Stimulated activated CD4-positive, alpha-beta T cell treated with anti-CD3 and anti-CD28 coated beads, Interleukin-1b, Interleukin-23, amount 100 ng/mL, for 1 hour (primary cell): ENCODE measurements at regions not wholly inside any gene's neighbourhood (a gene's known extent, or its start where the extent isn't known, plus 50 kb on each side); places are given as distances from the start of the nearest gene placed in this dataset.

Source experiments
- DNase-seq, 2 donors: peaks; one replicate each; pipeline ENCODE4 v3.0.0-alpha.2; 2020; ENCODE audit warnings: low read depth in 2 of 2

GRCh38 chrX:69278031-69278687, 112.9 kb upstream of the PJA1 start:
- no peak for DNase-seq

GRCh38 chrX:69277369-69277990, 112.2 kb upstream of the PJA1 start:
- DNase-seq: no peak

DNA sequence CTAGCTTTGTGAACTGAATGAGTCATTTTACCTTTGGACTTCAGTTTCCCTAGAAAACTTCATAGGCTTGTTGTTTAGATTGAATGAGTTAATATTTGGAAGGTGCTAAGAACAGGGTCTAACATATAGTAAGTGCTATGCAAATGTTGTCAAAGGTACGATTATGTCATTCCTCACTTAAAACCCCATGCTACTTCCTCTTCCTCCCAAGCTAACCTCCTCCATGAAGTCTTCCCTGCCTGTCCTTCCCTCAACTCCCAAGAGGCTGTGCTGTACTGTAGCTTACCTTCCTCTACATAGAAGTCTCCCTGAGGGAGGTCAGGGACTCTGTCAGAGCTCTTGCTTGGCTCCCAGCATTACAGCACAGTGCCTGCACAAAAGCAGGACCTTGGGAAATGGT, 103.4 kb upstream of the PJA1 start:
- DNase-seq: no peak

GRCh38 chrX:69264158-69264581, 98.9 kb upstream of the PJA1 start:
- no peak for DNase-seq

GRCh38 chrX:69263251-69263820, 98.1 kb upstream of the PJA1 start:
- DNase-seq: no peak

- no peak for DNase-seq
Measured at GRCh38 chrX:69262036-69262936, 97.0 kb upstream of the PJA1 start.

DNA sequence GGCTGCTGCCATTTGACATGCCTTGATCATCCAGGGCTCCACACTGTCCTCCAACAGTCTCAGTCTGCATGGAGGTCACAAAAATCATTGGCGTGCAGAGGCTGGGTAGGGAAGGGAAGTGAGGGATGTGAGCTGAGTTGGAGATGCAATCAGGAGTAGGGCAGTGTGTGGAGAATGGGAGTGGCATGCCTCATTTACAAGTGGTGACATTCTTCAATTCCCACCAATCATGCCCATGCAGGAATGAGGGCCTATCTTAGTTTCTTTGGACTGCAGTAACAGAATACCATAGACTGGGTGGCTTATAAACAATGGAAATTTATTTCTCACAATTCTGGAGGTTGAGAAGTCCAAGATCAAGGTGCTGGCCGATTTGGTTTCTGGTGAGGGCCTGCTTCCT, 94.9 kb upstream of the PJA1 start:
- DNase-seq: no peak

DNA sequence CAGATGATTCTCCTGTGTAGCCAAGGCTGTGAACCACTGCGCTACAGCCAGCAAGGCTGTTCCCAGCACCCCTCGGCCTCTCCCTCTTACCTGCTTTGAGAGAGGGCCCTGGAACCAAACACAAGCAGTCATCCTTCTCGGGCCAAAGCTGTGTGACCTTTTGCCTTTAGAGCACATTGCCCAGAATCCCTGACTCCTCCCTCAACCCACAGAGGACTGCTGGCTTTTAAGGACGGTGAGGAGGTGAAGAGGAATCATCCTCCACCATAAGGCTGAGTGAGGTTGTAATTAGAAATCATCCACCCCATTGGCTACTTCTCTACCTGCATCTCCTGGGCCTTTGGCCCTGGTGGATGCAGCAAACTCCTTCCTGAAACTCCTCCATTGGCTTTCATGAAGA, 93.6 kb upstream of the PJA1 start:
- no peak for DNase-seq

DNA sequence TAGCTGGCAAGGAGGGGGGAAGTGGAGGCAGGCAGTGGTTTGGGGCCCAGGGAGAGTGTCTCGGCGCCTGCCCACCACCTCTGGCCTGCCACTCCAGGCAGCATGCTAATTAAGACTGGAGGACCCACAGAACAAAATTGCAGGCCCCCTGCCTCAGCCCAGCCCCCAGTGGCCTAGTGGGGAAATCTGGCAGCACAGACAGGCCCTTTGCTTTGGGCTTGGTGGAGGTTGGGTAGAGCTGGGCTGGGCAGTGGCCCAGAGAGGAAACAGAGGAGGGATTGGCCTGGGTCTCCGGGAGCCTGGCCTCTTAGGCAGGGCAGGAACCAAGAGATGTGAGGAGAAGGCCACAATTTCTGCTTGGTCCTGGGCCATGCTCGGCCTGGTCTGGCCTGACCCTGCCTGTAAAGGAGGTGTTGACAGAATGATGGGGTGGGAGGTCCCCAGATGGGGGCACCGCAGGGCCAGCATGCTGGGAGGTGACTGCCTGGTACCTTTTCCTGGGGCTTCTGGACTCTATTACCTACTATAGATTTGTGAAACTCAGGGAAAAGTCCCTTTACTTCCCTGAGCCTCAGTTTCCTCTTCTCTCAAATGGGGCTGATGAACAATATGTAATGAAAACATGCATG, 92.4 kb upstream of the PJA1 start:
- DNase-seq: no peak

GRCh38 chrX:69256291-69256565, 91.0 kb upstream of the PJA1 start:
- no peak for DNase-seq

DNA sequence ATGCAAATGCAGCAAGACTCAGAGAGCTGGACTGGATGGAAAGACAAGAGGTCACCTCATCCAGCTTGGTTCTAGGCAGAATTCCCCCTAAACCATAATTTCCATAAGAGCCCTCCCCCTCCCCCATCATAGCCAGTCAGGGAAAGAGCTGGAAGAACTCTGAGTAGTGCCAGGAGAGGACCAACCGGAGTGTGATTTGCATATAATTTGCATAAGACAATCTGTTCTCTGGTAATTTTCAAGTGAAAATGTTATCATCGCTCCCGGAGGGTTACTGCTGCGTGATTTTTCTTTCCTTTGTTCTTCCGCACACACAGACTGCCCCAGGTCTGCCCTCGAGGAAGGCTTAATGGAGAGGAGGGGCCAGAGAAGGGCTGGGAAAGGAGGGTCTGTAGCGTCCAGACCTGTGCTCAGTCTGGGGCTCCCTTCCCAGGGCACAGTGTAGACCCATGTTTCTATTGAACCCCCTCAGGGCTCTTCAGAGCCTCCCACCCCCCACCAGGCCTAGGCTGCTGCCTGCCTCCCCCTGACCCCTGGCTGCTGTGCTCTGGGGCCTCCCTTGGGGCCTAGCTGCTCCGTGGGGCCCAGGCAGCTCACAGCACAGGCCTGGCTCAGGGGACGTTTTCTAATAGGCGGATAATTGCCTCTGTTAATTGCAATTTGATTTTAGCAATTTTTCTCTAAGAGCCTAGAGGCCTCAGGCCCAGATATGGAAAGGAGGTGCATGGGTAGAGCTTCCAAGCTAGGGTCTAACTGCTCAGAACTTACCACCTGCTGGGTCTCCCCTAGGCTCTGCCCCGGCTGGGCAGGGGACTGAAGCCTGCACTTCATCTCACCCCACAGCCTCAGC, 90.4 kb upstream of the PJA1 start:
- no peak for DNase-seq

- no peak for DNase-seq
Measured at GRCh38 chrX:69253821-69254220, 88.6 kb upstream of the PJA1 start.

- no peak for DNase-seq
Measured at GRCh38 chrX:69243276-69243675, 78.0 kb upstream of the PJA1 start.

- no peak for DNase-seq
Measured at GRCh38 chrX:69238887-69239231, 73.6 kb upstream of the PJA1 start.

DNA sequence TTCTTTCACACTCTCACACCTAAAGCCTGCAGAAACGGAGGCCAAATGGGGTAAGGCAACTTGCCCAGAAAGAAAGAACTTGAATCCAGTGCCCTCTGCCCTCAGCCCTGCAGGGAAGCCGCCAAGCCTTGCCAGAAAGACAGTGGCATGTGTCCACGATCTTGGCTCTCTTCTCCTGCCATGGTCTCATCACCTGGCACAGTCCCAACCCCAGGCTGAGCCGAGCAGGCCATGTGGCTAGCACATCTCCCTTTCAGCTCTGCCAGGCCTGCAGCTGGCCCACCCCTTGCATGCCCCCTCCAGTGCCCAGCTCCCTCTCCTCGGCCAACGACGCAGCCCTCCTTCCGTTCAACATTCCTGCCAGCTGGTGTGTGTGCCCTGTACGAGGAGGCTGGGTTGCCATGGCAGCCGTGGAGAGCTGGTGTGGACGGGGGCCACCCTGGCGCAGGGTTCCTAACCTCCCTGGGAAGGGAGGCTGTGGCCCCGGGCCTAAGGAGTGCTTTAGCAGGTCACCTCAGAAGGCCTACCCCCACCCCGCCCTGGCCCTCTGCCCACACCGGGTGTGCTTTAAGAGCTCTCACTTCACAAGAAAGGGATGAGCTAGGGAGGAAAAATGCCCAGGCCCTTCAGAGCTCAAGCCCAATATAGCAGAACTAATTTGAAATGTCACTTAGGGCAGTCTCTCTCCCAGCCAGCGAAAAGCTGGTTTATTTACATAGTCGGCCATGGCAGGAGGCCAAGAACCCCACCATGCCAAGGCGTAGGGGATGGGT, 73.0 kb upstream of the PJA1 start:
- no peak for DNase-seq

GRCh38 chrX:69237236-69237635, 72.0 kb upstream of the PJA1 start:
- no peak for DNase-seq

- no peak for DNase-seq
Measured at GRCh38 chrX:69236641-69237040, 71.4 kb upstream of the PJA1 start.

DNA sequence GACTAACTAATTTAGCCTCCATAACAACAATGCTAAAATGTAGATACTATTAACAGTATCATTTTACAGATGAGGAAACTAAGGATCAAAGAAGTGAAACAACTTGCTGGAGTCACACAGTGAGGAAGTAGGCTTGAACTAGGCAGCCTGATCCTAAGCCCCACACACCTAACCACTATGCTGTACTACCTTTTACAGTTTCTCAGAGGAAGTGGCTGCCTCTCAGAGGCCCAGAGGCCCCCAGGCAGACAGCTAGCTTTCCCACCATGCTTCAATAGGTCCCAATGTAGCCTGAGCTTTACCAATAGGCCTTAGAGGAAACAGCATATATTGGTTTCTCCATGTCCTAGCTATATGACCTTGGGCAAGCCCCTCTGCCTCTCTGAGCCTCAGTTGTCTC, 69.4 kb upstream of the PJA1 start:
- no peak for DNase-seq

DNA sequence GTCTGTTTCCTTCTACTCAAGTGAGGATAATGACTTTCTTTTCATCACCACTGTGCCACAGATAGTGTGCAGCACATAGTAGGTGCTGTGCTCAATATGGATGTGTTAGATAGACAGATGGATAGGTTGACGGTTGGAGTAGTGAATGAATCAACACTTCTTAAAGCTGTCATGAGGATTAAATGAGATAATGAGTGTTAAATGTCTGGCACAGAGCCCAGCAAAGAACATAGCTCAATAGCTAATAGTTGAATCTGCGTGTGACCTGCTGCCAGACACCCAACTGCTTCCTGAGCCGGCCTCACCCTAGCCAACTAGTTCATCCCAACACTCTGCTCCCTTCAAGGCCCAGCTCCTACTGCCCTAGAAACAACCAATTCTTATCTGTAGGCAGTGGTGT, 67.7 kb upstream of the PJA1 start:
- no peak for DNase-seq

GRCh38 chrX:69231903-69232302, 66.7 kb upstream of the PJA1 start:
- DNase-seq: no peak

GRCh38 chrX:69229436-69229835, 64.2 kb upstream of the PJA1 start:
- no peak for DNase-seq
